ENCODE measurements at regions not wholly inside any gene's neighbourhood (a gene's known extent, or its start where the extent isn't known, plus 50 kb on each side); places are given as distances from the start of the nearest gene placed in this dataset.
"Not testable (repeated sequence)": the region's sequence is repeated elsewhere in the genome, so short reads cannot be mapped to it uniquely, and the experiment has no call there.

- H3K4me3 ChIP-seq (ENCODE audit: low read length); DNase-seq (ENCODE audit: low read depth, low spot score): not testable (repeated sequence)
Measured at GRCh38 chr6:100195244-100195643, 201.2 kb upstream of the MCHR2 start.

DNA sequence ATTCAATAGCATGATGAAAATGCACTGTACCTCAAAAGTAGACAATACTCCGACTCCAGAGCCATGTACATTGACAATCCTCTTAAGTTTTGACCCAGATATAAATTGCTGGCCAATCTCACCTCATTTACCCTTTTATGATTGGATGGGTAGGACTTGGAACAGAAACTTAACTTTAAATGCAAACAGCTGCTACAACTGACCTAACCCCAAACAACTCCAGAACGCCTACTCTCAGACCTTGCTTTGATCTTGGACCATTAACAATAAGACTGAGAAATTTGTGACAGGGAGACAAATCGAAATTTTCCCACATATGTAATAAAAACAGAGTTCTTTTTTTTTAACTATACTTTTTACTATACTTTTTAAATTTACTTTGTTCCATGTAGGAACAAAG is 200.5 kb upstream of the MCHR2 start:
- no peak for DNase-seq (ENCODE audit: low read depth, low spot score)
- H3K4me3 ChIP-seq (ENCODE audit: low read length), result no peak overlapping the region

DNA sequence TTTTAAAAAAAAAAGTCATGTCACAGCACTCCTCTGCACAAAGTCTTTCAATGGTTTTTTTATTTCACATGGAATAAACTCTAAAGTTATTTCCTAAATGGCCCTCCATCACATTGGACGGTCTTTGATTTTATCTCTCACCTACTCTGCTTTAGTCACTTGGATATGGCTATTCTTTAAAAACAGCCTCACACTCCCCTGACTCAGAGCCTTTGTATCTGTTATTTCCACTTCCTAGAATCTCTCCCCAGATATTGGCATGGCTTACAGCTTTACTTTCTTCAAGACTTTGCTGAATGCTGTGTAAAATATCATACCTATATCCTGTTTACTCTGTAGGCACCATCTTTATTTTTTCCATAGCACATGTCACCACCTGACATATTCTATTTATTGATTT is 194.7 kb upstream of the MCHR2 start:
- DNase-seq (ENCODE audit: low read depth, low spot score), result no peak
- no peak overlapping the region for H3K4me3 ChIP-seq (ENCODE audit: low read length)

DNA sequence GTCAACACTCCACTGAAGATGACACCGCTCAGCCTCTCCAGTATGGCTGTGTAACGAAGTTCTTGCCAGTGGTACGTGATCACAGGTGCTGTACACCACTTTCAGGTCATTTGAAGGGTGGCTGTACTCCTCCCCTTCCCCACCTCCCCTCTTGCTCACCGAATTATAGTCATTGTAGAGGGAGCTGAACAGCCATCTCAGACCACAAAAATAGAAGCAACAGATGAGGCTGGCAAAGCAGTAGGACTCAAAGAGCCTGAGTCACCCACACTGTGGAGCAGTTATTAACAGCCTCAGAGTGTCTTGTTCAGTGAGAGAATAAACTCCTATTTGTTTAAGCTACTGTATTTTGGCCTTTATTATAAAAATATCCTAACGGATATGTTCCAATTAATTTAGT is 192.5 kb upstream of the MCHR2 start:
- DNase-seq (ENCODE audit: low read depth, low spot score), result peak; percentile 41
- no peak overlapping the region for H3K4me3 ChIP-seq (ENCODE audit: low read length)

GRCh38 chr6:100185615-100186014 is 191.6 kb upstream of the MCHR2 start:
- no peak overlapping the region for H3K4me3 ChIP-seq (ENCODE audit: low read length)
- DNase-seq (ENCODE audit: low read depth, low spot score), result no peak

DNA sequence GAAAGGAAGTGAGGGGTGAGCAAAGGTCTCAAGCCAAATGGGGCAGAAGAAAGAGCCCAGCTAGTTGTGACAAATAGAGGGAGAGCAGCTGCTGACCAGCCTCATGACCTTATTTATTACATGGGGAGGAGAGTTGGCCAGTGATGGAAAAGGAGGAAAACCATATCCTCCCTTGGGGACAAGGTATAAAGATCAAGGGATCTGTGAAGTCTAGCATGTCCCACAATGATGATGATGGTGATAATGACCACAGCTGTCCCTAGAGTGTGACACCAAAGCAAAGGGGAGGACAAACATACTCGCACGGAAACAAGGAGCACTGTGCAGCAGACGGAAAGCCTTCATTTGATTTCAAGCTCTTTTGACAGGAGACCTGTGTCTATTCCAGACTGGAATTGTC is 190.4 kb upstream of the MCHR2 start:
- DNase-seq (ENCODE audit: low read depth, low spot score), result no peak
- no peak overlapping the region for H3K4me3 ChIP-seq (ENCODE audit: low read length)

GRCh38 chr6:100182313-100182712 is 188.3 kb upstream of the MCHR2 start:
- DNase-seq (ENCODE audit: low read depth, low spot score), result no peak
- no peak overlapping the region for H3K4me3 ChIP-seq (ENCODE audit: low read length)

- no peak for DNase-seq (ENCODE audit: low read depth, low spot score)
- no peak overlapping the region for H3K4me3 ChIP-seq (ENCODE audit: low read length)
Measured at GRCh38 chr6:100181309-100181708, 187.3 kb upstream of the MCHR2 start.

- DNase-seq (ENCODE audit: low read depth, low spot score), result no peak
Measured at GRCh38 chr6:100179576-100179975, 185.6 kb upstream of the MCHR2 start.

GRCh38 chr6:100177956-100178355 is 183.9 kb upstream of the MCHR2 start:
- no peak overlapping the region for H3K4me3 ChIP-seq (ENCODE audit: low read length)
- no peak for DNase-seq (ENCODE audit: low read depth, low spot score)

More at GRCh38 chr6:100179576-100179975, 185.6 kb upstream of the MCHR2 start:
- H3K4me3 ChIP-seq (ENCODE audit: low read length), result no peak overlapping the region

GRCh38 chr6:100176951-100177710 is 183.1 kb upstream of the MCHR2 start:
- DNase-seq (ENCODE audit: low read depth, low spot score), result no peak
- H3K4me3 ChIP-seq (ENCODE audit: low read length), result no peak overlapping the region

GRCh38 chr6:100176311-100176950 is 182.4 kb upstream of the MCHR2 start:
- DNase-seq (ENCODE audit: low read depth, low spot score), result peak; percentile 70
- no peak overlapping the region for H3K4me3 ChIP-seq (ENCODE audit: low read length)

- DNase-seq (ENCODE audit: low read depth, low spot score), result no peak
- H3K4me3 ChIP-seq (ENCODE audit: low read length), result no peak overlapping the region
Measured at GRCh38 chr6:100175814-100176310, 181.8 kb upstream of the MCHR2 start.

DNA sequence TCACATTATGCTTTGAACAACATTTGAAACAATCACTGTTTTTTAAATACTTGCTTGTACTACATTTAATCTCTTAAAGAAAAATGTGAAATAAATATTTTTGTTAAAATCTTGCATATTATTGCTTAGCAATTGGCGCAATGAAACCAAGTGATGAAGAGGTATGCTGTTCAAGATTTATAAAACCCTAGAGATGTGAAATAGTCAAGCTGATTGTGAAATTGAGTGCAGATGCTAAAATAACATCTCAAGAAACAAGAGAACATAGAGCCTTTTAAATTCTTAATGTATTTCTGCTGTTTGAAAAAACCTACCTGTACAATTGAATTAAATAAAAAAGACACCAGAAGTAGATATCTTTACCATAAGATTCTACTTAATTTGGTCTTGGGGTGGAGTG is 179.2 kb upstream of the MCHR2 start:
- H3K4me3 ChIP-seq (ENCODE audit: low read length), result no peak overlapping the region
- DNase-seq (ENCODE audit: low read depth, low spot score), result no peak

- DNase-seq (ENCODE audit: low read depth, low spot score), result no peak
- H3K4me3 ChIP-seq (ENCODE audit: low read length), result peak overlapping the region; percentile 0; the same call in 1 of the 2 replicates
Measured at GRCh38 chr6:100172322-100172713, 178.3 kb upstream of the MCHR2 start.

- H3K4me3 ChIP-seq (ENCODE audit: low read length), result peak overlapping the region; percentile 0; the same call in 1 of the 2 replicates
- peak; percentile 93 for DNase-seq (ENCODE audit: low read depth, low spot score)
Measured at GRCh38 chr6:100171533-100172321, 177.7 kb upstream of the MCHR2 start.

DNA sequence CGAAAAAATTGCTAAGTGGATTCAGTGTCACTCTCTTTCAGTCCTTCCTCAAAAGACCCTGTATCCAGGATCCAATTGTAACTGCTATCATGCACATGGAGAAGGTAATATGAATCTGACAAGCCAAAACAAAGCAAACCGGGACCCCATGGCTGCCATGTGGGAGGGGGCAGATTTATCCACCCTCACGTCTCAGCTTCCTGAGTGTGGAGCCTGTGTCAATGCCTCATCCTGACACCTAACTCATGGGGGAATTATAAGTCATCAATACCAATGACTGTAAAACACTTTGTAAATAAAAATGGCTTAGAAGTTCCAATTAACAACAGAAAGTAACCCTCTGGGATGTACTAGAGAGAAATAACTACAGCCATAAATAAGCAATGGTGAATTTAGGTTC is 174.1 kb upstream of the MCHR2 start:
- no peak overlapping the region for H3K4me3 ChIP-seq (ENCODE audit: low read length)
- DNase-seq (ENCODE audit: low read depth, low spot score), result no peak

GRCh38 chr6:100167585-100167984 is 173.6 kb upstream of the MCHR2 start:
- H3K4me3 ChIP-seq (ENCODE audit: low read length), result no peak overlapping the region
- no peak for DNase-seq (ENCODE audit: low read depth, low spot score)

DNA sequence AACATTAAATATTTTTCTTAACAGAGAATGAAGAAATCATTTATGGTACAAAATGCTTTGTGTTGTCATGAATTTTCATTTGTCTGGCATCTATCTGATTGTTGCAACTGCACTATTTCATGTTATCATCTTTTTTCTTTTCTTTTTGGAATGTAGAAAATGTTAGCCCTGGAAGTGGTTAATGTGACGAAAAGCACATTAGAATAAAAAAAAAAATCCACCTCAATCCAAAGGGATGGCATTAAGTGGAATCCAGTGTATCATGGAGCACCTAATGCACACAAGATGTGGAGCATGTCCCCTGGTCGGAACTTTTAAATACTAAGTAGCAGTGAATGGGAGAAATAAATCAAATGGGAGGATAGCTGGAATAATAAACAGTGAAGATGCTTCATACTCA is 172.9 kb upstream of the MCHR2 start:
- DNase-seq (ENCODE audit: low read depth, low spot score), result no peak
- no peak overlapping the region for H3K4me3 ChIP-seq (ENCODE audit: low read length)

- H3K4me3 ChIP-seq (ENCODE audit: low read length), result no peak overlapping the region
- DNase-seq (ENCODE audit: low read depth, low spot score), result no peak
Measured at GRCh38 chr6:100165442-100165841, 171.4 kb upstream of the MCHR2 start.
